HepG2 (cell line): ENCODE measurements at regions not wholly inside any gene's neighbourhood (a gene's known extent, or its start where the extent isn't known, plus 50 kb on each side); places are given as distances from the start of the nearest gene placed in this dataset.

Source experiments
- HNF4G ChIP-seq, 2 experiments: sonication (generic) in 1 of 2; formaldehyde crosslinking in 1 of 2; IDR thresholded peaks; 2 replicates each; pipeline versions ENCODE4 v1.4.0 to v1.6.1; 2011 to 2020; ENCODE audit warnings: borderline replicate concordance in 2 of 2, low read depth in 2 of 2, mild to moderate bottlenecking in 2 of 2, low read length in 1 of 2, missing genetic modification reagents in 1 of 2, moderate library complexity in 1 of 2
- HNRNPUL1 ChIP-seq: fragments of 200-400 bp; formaldehyde crosslinking; IDR thresholded peaks from 2 replicates; pipeline ENCODE4 v1.6.1; 2017; ENCODE audit warnings: low read depth, mild to moderate bottlenecking, low read length, moderate library complexity
- IKZF1 ChIP-seq: fragments of 450-650 bp; IDR thresholded peaks from 2 replicates; pipeline ENCODE4 v1.7.1; 2016
- KDM5B ChIP-seq: sonication (generic); formaldehyde crosslinking; IDR thresholded peaks from 2 replicates; pipeline ENCODE4 v1.4.0; 2020; ENCODE audit warnings: missing genetic modification reagents, mild to moderate bottlenecking, borderline replicate concordance
- KMT2A ChIP-seq: sonication (generic); formaldehyde crosslinking; IDR thresholded peaks from 2 replicates; pipeline ENCODE4 v1.4.0; 2020; ENCODE audit warnings: missing genetic modification reagents
- MIER2 ChIP-seq: IDR thresholded peaks from 2 replicates; pipeline ENCODE4 v1.6.1; 2016; ENCODE audit warnings: missing biosample characterization, missing genetic modification reagents
- NFIC ChIP-seq: IDR thresholded peaks from 2 replicates; pipeline ENCODE4 v1.6.1; 2012; ENCODE audit warnings: mild to moderate bottlenecking, low read length, inconsistent platforms
- NFYC ChIP-seq: IDR thresholded peaks from 2 replicates; pipeline ENCODE4 v1.6.1; 2016; ENCODE audit warnings: missing genetic modification reagents, missing compliant biosample characterization
- NR0B2 ChIP-seq: sonication (generic); formaldehyde crosslinking; IDR thresholded peaks from 2 replicates; pipeline ENCODE4 v1.4.0; 2020; ENCODE audit warnings: mild to moderate bottlenecking, missing genetic modification reagents
- NR2F6 ChIP-seq, 2 experiments: IDR thresholded peaks; 2 replicates each; pipeline ENCODE4 v1.6.1; 2016; ENCODE audit warnings: antibody characterized with exemption in 1 of 2, mild to moderate bottlenecking in 1 of 2
- POLR2A ChIP-seq, 2 experiments: IDR thresholded peaks; 2 replicates each; pipeline ENCODE4 v1.6.1; 2011; ENCODE audit warnings: low read depth in 2 of 2, low read length in 2 of 2, mild to moderate bottlenecking in 1 of 2, moderate library complexity in 1 of 2; ENCODE audit not compliant: insufficient read depth in 1 of 2
- PRDM4 ChIP-seq: sonication (generic); formaldehyde crosslinking; IDR thresholded peaks from 2 replicates; pipeline ENCODE4 v1.9.0; 2021; ENCODE audit warnings: missing genetic modification reagents, borderline replicate concordance
- RAD21 ChIP-seq: fragments of 450-650 bp; formaldehyde crosslinking; IDR thresholded peaks from 2 replicates; pipeline ENCODE4 v1.5.0; 2020; ENCODE audit warnings: mild to moderate bottlenecking
- SP4 ChIP-seq: sonication (generic); formaldehyde crosslinking; IDR thresholded peaks from 2 replicates; pipeline ENCODE4 v1.8.1; 2023; ENCODE audit warnings: mild to moderate bottlenecking, missing genetic modification reagents
- THAP9 ChIP-seq: sonication (generic); formaldehyde crosslinking; IDR thresholded peaks from 2 replicates; pipeline ENCODE4; 2020; ENCODE audit warnings: missing genetic modification reagents, mild to moderate bottlenecking, borderline replicate concordance
- TRIM24 ChIP-seq: sonication (generic); formaldehyde crosslinking; IDR thresholded peaks from 2 replicates; pipeline ENCODE4 v1.8.0; 2022; ENCODE audit warnings: mild to moderate bottlenecking, missing genetic modification reagents
- XRCC5 ChIP-seq: fragments of 200-400 bp; formaldehyde crosslinking; optimal IDR thresholded peaks from 2 replicates; pipeline ENCODE3; 2017; ENCODE audit warnings: mild to moderate bottlenecking, low read length
- ZNF251 ChIP-seq: sonication (generic); formaldehyde crosslinking; IDR thresholded peaks from 2 replicates; pipeline ENCODE4 v1.9.0; 2021; ENCODE audit warnings: mild to moderate bottlenecking, missing genetic modification reagents
- ZNF264 ChIP-seq: sonication (generic); formaldehyde crosslinking; IDR thresholded peaks from 2 replicates; pipeline ENCODE4 v1.4.0; 2020; ENCODE audit warnings: missing genetic modification reagents
- ZNF331 ChIP-seq: sonication (generic); formaldehyde crosslinking; IDR thresholded peaks from 2 replicates; pipeline ENCODE4 v1.4.0; 2020; ENCODE audit warnings: missing genetic modification reagents
- ZNF382 ChIP-seq: sonication (generic); formaldehyde crosslinking; IDR thresholded peaks from 2 replicates; pipeline ENCODE4 v1.5.0; 2020; ENCODE audit warnings: missing genetic modification reagents, mild to moderate bottlenecking, borderline replicate concordance
- ZNF510 ChIP-seq: sonication (generic); formaldehyde crosslinking; IDR thresholded peaks from 2 replicates; pipeline ENCODE4 v1.4.0; 2020; ENCODE audit warnings: low read depth, mild to moderate bottlenecking, missing genetic modification reagents
- ZNF567 ChIP-seq: sonication (generic); formaldehyde crosslinking; IDR thresholded peaks from 2 replicates; pipeline ENCODE4 v1.8.1; 2023; ENCODE audit warnings: mild to moderate bottlenecking, missing genetic modification reagents, borderline replicate concordance

GRCh38 chr20:53829724-53830521, 236.3 kb upstream of the ZNF217 start (continued):
- no peak for TF ChIP-seq ZNF251 (CRISPR knock-in tag)
- peak; percentile 70 for TF ChIP-seq XRCC5
- TF ChIP-seq ZNF382 (CRISPR knock-in tag): no peak
- TF ChIP-seq ZNF567 (CRISPR knock-in tag): no peak
- TF ChIP-seq NR0B2: no peak
- no peak; the same call in 1 of the 2 replicates for TF ChIP-seq MIER2 (CRISPR knock-in tag)
- TF ChIP-seq HNF4G (IDR thresholded peaks at IDR 0.05; ENCODE audit: borderline replicate concordance, low read depth, low read length): peak; percentile 92
- TF ChIP-seq HNF4G (CRISPR knock-in tag; IDR thresholded peaks at IDR 0.05; ENCODE audit: borderline replicate concordance, low read depth): peak; percentile 56; the same call in 1 of the 2 replicates
- peak; percentile 77 for TF ChIP-seq ZNF331 (CRISPR knock-in tag)
- TF ChIP-seq HNRNPUL1: no peak
- TF ChIP-seq KDM5B: no peak
- peak; percentile 40; the same call in 1 of the 2 replicates for TF ChIP-seq ZNF264 (CRISPR knock-in tag)
- TF ChIP-seq RAD21 (CRISPR knock-in tag): no peak
- peak; percentile 68; the same call in 1 of the 2 replicates for TF ChIP-seq NFIC
- no peak; the same call in 1 of the 2 replicates for TF ChIP-seq KMT2A (CRISPR knock-in tag)
- no peak for TF ChIP-seq PRDM4
- TF ChIP-seq POLR2A (IDR thresholded peaks at IDR 0.05; ENCODE audit: insufficient read depth in 1 of 2, low read depth in 2 of 2, low read length in 2 of 2): no peak
- TF ChIP-seq NFYC (CRISPR knock-in tag): no peak
- no peak for TF ChIP-seq ZNF510 (CRISPR knock-in tag)
- no peak for TF ChIP-seq TRIM24
- no peak for TF ChIP-seq IKZF1
- TF ChIP-seq THAP9 (CRISPR knock-in tag): no peak
- TF ChIP-seq SP4 (CRISPR knock-in tag): no peak
- TF ChIP-seq NR2F6 (IDR thresholded peaks at IDR 0.05): peak; percentile 53; the same call in 1 of the 2 replicates
- no peak for TF ChIP-seq NR2F6 (CRISPR knock-in tag; IDR thresholded peaks at IDR 0.05)
